ENCODE measurements at regions not wholly inside any gene's neighbourhood (a gene's known extent, or its start where the extent isn't known, plus 50 kb on each side); places are given as distances from the start of the nearest gene placed in this dataset.

- H3K4me3 ChIP-seq, result no peak overlapping the region
- peak in 1 of 2 donors; percentile 78 for DNase-seq (ENCODE audit: low read depth in 1 of 2, low spot score in 1 of 2)
- H3K27me3 ChIP-seq, result no peaks in the 10 kb centered on the region
- no peak overlapping the region for H3K27ac ChIP-seq
- no peaks in the 10 kb centered on the region for H3K36me3 ChIP-seq
- H3K9me3 ChIP-seq (ENCODE audit: low read depth), result no peaks in the 10 kb centered on the region
- H3K4me1 ChIP-seq (ENCODE audit: low read depth), result peaks cover 17% of the 10 kb centered on the region
- TF ChIP-seq CTCF (IDR thresholded peaks at IDR 0.05; ENCODE audit: low read depth, low read length), result no peak
Measured at GRCh38 chr10:10629512-10629911, 388.2 kb upstream of the CELF2 start.

DNA sequence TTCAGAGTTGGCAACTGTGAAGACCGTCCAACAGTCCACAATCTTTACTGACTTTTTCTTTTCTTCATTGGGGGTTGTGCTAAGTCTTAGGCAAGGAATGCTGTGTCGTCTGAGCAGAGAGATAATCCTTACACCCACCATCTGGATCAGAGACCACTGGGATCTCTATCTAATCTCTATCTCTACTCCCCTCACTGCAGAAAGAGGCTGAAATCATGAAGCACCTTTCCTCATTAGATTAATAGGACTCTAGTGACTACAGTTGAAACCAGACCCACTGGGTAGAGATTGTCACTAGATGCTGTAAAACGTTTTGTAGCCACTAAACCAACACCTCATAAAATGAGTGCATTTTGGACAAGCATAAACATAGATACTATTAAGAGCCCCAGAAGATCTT, 387.4 kb upstream of the CELF2 start:
- Histone ChIP-seq H3K27me3 (no peaks in the 10 kb centered on the region), H3K4me1 (ENCODE audit: low read depth) (peaks cover 17% of the 10 kb centered on the region), H3K36me3 (no peaks in the 10 kb centered on the region), H3K4me3 (no peak overlapping the region), H3K9me3 (ENCODE audit: low read depth) (no peaks in the 10 kb centered on the region), H3K27ac (no peak overlapping the region)
- DNase-seq (ENCODE audit: low read depth in 1 of 2, low spot score in 1 of 2), result no peak
- TF ChIP-seq CTCF (IDR thresholded peaks at IDR 0.05; ENCODE audit: low read depth, low read length), result no peak

- H3K36me3 ChIP-seq, result no peaks in the 10 kb centered on the region
- no peak for TF ChIP-seq CTCF (IDR thresholded peaks at IDR 0.05; ENCODE audit: low read depth, low read length)
- no peaks in the 10 kb centered on the region for H3K9me3 ChIP-seq (ENCODE audit: low read depth)
- H3K27ac ChIP-seq, result no peak overlapping the region
- no peak overlapping the region for H3K4me3 ChIP-seq
- H3K27me3 ChIP-seq, result no peaks in the 10 kb centered on the region
- no peak for DNase-seq (ENCODE audit: low read depth in 1 of 2, low spot score in 1 of 2)
- peaks cover 15% of the 10 kb centered on the region for H3K4me1 ChIP-seq (ENCODE audit: low read depth)
Measured at GRCh38 chr10:10630782-10631181, 386.9 kb upstream of the CELF2 start.

GRCh38 chr10:10642189-10642588, 375.5 kb upstream of the CELF2 start:
- Histone ChIP-seq H3K9me3 (ENCODE audit: low read depth) (no peaks in the 10 kb centered on the region), H3K27ac (no peak overlapping the region)
- no peak for TF ChIP-seq CTCF (IDR thresholded peaks at IDR 0.05; ENCODE audit: low read depth, low read length)

GRCh38 chr10:10642751-10643150, 374.9 kb upstream of the CELF2 start:
- H3K27me3 ChIP-seq, result no peaks in the 10 kb centered on the region
- H3K9me3 ChIP-seq (ENCODE audit: low read depth), result no peaks in the 10 kb centered on the region
- H3K36me3 ChIP-seq, result no peaks in the 10 kb centered on the region
- peak; percentile 68 to 96 for DNase-seq (ENCODE audit: low read depth in 1 of 2, low spot score in 1 of 2)
- peak overlapping the region; percentile 24 for H3K27ac ChIP-seq
- H3K4me1 ChIP-seq (ENCODE audit: low read depth), result peaks cover 18% of the 10 kb centered on the region
- H3K4me3 ChIP-seq, result no peak overlapping the region
- TF ChIP-seq CTCF (IDR thresholded peaks at IDR 0.05; ENCODE audit: low read depth, low read length), result no peak

More at GRCh38 chr10:10642189-10642588, 375.5 kb upstream of the CELF2 start:
- Histone ChIP-seq H3K27me3 (no peaks in the 10 kb centered on the region), H3K36me3 (no peaks in the 10 kb centered on the region), H3K4me3 (no peak overlapping the region), H3K4me1 (ENCODE audit: low read depth) (peaks cover 18% of the 10 kb centered on the region)
- DNase-seq (ENCODE audit: low read depth in 1 of 2, low spot score in 1 of 2), result no peak
